Kasumi-1 (cell line): ENCODE measurements at regions not wholly inside any gene's neighbourhood (a gene's known extent, or its start where the extent isn't known, plus 50 kb on each side); places are given as distances from the start of the nearest gene placed in this dataset.

Experiments
- DNase-seq, 2 experiments: peaks; one replicate each; lab custom pipeline; 2025; lab: John Stamatoyannopoulos, UW

DNA sequence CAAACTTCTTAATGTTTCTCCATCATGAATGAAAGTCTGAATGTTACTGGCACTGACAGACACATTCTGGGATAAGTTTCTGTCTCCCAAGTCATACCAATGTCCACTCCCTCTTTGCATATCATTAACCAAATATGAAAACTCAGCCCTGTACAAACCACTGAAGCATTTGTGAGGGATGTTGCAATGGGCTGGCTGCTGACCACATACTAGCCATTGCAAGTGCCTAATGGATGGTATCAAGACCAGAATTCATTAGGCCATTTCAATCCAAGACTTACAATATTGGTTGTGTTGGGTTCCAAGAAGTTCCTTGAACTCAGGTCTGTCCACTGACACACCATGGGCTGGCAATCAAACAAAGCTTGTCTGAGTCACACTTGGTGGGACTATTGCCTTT is 73.8 kb downstream of the CBLN2 start:
- no peak for DNase-seq

DNA sequence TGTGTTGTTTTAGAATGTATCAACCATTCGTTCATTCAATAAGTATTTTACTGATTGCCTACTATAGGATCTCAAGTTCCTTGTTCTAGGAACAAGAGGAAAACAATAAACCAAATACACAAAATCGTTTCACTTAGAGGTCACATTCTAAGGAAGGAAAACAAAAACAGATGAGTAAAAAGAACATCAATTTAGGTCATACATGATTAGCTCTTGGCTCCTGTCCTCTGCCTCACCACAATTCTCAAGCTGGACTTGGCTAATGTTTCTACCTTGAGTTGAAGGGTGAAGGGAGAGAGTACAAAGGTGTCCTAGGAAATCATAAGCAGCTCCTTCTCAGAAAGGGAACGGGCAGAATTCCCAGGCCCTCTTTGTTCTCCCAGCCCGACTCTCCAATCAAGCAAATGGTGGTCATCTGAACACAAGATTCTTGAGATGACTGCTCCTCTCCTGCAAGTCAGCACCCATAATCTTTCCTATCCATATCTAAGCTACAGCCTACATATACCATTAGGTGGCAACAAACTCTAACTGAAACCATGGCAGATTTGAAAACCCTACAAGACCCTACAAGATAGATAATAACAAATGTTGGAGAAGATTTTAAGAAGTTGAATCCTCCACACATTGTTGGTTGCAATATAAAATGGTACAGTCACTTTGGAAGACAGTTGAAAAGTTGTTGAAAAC is 76.0 kb downstream of the CBLN2 start:
- peak in 1 of 2 experiments; percentile 15 for DNase-seq

DNA sequence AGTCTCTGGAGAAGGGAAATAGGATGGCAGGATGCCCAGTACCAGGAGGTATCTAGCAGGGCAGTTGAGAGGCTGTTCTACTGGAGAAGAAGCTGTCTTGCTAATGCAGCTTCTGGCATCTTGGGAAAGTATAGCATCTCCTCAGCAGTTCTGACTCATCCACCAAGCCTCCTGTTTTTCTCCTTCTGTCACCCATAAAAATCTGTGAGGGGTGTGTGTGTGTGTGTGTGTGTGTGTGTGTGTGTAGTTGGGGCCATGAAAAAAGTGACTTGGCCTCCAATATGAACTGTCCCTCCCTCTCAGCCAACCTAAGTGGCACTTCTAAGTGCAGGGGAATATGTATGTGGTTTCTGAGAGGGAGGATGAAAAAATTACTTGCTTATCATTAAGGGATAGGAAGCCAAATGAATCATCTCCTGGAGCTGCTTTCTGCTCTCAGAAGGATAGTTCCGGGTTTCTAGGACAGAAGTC is 83.9 kb downstream of the CBLN2 start:
- DNase-seq: no peak

DNA sequence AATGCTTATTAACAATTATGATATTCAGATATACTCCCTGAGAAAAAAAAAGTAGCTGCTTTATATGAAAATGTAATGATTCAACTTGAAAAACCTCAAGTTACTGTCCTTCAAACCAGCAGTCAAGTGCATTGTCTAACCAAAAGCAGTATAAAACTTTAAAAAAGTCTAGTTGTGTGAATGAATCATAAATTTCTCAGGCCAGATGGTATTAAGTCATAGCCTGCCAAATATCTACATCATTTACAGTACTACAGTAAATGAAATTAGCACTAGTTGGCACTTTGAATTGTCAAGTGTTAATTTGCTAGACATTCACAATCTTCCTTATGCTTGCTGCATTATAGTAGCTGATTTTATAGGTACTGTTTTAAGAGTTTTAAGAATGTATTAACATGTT is 85.9 kb downstream of the CBLN2 start:
- DNase-seq: no peak

DNA sequence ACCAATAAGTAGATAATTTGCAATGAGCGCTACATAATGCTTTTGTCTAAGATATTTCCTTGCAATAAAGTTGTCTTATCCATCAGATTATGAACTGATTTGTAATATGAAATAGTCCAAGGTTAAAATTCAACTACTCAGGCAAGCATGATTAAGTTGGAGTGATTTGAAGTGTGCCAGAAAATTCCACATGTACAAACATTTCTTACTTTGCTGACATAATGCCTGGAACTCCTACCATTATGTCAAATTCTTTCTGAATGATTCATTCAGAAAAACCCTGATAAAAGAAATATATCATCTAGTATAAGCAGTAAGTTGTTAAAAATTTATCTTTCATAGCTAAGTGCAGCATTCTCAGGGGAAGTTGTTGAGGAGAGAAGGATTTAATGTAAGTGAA is 87.3 kb downstream of the CBLN2 start:
- no peak for DNase-seq

DNA sequence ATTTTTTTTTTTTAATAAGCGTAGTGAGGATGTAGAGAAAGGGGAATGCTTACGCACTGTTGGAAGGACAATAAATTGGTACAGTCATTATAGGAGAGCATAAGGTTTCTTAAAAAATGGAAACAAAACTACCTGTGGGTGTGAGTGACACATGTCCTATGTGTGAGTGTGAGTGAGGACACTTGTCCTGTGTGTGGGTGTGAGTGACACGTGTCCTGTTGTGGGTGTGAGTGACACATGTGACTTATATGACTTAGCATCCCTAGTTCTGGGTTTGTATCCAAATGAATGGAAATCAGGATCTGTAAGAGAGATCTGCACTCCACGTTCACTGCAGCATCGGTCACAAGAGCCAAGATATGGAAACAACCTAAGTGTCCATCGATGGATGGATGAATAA is 91.8 kb downstream of the CBLN2 start:
- no peak for DNase-seq

DNA sequence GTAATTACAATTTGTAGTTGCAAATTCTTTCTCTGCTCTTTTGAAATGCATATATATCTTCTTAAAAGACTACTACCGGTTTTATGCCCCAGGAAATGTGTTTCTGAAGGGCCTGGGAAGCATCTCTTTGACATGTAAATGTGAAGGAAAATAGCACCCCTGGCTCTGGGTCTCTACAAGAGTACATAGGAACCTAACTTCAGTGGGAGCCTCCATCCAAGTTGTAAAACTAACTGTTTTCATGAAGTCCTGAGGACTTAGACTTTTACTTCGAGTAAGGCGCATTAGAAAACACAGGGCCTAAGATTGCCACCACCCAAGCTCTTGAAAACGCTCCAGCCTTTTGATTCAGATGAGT is 99.4 kb downstream of the CBLN2 start:
- DNase-seq: no peak

DNA sequence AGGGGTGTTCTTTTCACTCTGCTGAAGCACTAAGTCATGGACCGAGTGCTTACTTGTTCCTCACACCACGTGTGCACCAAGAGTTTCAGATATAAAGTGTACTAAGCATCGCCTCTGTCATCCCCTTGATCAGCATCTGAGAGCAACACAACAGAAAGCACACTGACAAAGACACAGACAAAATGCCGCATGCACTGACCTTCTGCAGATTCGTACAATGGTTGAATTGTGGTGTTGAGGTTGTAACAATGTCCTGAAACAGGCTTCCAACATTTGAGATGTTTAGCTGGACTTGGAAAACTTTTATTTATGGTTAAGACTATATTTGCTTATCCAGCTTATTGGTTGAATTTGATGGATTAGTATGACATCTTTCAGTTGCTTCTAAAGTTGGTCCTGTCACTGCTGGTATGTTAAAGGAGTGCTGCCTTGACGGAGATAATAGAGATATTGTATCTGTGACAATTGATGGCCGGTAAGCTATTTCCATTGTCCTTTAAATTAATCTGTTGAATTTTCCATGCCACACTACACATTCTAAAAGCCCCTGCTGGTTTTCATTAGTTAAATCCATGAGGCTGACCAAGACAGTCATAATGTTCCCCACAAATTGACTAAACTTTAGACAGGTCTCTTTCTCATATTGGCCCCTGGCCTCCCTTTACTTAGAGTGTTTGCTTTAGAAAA is 99.9 kb downstream of the CBLN2 start:
- no peak for DNase-seq

DNA sequence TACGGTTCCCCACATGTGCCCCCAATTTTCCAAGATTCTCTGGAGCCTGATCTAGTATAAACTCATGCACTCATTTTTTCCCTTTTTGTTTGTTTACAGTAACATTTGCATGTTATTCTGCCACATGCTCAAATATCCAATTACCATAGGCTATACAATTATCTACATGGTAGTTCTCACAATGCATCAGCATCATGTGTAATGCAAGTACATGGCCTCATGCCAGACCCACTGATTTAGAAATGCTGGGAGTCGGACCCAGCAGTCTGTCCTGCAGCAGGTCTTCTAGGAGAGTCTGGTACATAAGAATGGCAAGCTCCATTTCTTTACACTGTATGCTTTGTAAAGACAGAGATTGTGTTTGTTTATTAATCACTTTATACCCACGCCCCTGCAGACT is 107.7 kb downstream of the CBLN2 start:
- DNase-seq: no peak

DNA sequence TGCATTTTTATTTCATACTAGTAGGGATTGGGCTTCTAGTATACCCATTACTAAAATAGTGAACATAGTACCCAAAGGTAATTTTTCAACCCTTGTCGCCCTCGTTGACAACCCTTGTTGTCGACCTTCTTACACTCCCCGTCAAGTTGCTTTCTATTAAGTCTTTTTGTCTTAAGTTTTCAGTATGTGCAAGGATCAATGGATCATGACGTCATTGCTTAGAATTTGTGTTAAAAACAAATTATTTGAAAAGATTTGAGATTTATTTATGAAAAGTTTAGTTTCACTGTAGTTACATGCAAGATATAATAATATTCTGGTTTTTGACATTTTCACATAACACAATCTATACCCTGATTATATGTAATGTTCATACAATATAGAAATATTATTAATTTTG is 110.4 kb downstream of the CBLN2 start:
- DNase-seq: no peak

DNA sequence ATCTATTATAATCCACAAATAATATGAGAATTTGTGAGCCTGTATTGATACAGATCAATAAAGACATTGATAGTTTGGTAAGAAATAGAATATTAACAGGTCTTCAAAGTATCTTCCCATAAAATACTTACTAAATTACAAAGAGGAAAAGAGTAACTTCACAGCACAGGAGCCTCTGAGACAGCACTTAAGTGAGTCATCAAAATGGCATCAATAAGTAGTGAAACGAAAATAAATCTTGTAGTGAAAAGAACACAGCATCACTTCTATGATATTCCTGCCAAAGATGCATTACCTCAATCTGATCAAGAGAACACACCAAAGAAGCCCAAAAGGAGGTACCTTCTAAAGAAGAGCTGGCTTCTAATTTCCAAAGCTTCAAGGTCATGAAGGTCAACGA is 116.4 kb downstream of the CBLN2 start:
- no peak for DNase-seq

DNA sequence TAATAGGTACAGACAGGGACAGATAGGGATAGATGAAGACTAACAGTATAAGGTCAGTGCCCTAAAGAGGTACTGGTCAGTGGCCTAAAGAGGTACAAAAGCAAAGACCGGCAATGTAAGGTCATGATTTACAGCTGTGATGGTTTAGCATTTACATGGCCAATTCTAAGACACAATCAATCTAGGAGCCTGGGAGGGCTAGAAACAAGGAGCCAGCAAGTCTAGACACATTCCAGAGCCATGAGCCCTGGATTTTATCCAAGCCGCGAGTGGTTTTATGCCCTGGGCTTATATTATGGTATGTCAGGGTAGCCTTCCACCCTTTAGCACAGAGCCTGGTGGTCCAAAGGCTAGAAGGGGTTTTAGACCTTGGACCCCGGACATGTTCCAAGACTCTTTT is 124.2 kb downstream of the CBLN2 start:
- DNase-seq: no peak

DNA sequence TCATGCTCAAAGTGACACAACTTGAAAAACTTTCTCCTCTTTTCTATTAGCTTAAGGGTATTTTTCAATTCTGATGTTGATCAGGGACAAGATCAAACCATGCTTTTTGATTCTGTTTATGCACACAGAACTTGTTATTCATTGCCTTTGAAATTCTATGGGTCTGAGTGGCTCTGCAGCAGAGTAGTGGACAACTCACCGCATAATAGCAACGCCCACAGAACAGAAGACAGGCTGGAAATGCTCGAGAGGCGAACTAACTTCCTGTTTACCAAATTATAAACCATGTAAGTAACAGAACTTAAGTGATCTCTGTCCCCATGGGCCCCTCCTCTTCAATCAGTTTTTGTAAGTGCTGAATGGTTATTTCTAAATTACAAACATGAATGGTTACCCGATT is 131.2 kb downstream of the CBLN2 start:
- DNase-seq: no peak

DNA sequence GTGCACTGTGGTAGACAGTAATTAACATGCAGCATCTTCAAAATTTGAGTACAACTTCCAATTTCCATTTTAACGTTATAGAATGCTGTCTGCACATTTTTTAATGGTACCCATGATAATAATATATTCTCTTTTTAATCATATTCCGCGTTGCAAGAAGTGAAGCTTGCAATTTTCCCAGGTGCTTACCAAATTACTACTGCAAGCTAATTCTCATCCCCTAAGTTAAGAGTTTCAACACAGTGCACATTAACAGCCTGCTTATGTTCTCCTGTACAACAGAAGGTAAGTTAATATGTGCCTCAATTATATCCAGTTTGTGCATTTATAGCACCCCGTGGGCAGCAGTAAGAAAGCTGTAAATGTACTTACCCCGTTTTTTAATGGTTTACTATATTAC is 132.9 kb downstream of the CBLN2 start:
- DNase-seq: no peak

DNA sequence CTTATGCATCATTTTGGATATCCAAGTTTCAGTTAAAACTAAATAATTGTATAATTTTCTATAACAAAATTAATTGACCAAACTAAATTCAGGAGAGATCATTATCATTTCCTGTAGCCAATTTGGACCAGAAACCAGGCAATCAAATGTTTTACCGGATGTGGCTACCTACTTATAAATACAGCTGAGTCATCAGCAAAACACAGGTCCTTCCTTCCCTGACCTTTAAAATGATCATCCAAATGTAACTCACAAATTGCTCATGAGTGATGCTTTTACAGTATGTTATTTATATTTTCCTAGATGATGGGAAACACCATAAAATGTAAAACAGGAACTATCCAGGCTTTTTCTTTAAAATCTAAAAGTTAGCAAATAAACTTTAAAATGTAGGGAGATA is 133.7 kb downstream of the CBLN2 start:
- DNase-seq: no peak

DNA sequence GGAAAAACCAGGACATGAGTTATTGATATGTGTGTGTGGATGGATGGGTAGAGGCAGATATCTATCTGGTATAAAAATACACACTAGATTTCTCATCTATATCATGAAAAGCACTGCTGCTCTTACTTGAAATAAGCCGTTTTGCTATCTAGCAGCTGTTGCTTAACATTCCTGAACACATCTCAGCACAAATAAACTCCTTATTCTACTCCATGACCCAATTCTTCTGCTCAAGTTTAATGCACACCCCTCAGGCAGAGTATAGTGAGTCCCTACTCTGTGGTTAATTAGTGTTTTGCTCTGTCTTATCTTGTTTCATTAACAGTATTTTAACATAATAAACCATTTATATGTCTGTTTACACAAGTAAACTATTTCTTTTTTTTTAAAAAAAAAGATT is 134.2 kb downstream of the CBLN2 start:
- no peak for DNase-seq

DNA sequence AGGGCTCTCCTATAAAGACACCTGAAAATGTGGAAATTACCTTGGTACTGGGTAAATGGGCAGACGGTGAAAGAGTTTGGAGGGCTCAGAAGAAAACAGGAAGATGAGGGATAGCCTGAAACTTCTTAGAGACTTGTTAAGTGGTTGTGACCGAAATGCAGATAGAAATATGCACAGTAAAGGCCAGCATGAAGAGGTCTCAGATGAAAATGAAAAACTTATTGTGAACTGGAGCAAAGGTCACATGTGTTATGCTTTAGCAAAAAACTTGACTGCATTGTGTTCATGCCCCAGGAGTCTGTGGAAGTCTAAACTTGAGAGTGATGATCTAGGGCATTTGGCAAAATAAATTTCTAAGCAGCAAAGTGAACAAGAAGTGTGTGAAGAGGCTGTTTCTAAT is 137.1 kb downstream of the CBLN2 start:
- no peak for DNase-seq

DNA sequence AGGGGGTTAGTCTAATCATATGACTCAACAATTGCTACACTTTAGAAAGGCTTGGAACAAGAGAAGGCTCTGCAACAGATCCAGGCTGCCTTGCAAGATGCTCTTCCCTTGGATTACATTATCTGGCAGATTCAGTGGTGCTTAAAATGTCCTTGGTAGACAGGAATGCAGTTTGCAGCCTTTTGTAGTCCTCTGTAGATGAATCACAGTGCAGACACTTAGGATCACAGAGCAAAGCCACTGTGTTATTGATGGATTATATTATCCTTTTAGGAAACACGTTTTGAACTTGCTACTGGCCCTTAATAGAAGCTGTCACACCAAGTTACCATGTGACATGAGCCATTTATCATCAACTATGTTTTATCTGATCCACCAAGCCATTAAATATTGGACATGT is 152.2 kb downstream of the CBLN2 start:
- no peak for DNase-seq

DNA sequence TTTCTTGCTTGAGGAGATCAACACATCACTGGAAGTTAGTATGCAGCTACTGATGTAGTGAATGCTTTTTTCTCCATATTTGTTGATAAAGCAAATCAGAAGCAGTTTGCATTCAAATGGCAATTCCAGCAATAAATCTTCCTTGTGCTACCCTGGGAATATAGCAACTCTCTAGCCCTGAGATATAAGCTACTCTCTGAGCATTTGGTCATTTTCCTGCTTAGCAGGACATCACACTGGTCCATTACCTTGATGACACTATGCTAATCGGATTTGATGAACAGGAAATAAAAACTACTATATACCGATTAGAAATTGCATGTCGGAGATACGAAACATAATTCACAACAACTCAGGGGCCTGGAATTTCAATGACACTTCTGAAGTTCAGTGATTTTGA is 152.7 kb downstream of the CBLN2 start:
- no peak for DNase-seq

DNA sequence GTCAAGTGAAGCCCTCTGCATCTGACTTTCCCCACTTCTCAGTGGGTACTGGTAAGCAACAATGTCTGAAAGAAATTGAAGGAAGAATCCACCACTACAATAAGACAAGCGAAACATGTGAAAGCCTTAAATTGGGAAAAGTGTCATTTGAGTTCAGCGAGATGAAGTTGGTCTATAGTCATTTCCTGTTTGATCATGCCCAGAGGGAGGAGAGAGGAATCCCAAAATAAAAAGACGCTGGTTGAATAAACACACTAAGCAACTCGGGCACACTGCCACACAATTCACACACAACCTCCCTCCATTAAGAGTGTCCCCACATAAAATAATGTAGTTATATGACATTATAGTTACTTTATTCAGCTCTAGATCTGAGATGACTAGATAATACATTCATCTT is 166.1 kb downstream of the CBLN2 start:
- no peak for DNase-seq

DNA sequence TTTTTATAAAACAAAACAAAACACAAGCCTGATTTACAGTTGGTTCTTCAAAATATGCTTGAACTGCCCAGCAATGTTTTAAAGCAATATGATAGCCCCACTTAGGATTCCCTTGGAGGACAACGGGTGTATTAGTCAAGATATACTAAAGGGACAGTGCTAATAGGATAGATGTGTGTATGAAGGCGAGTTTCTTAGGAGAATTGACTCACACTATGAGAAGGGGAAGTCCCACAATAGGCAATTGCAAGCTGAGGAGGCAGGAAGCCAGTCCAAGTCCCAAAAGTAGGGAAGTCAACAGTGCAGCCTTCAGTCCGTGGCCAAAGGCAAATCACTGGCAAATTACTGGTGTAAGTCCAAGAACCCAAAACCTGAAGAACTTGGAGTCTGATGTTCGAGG is 167.9 kb downstream of the CBLN2 start:
- peak; percentile 52 to 60 for DNase-seq

DNA sequence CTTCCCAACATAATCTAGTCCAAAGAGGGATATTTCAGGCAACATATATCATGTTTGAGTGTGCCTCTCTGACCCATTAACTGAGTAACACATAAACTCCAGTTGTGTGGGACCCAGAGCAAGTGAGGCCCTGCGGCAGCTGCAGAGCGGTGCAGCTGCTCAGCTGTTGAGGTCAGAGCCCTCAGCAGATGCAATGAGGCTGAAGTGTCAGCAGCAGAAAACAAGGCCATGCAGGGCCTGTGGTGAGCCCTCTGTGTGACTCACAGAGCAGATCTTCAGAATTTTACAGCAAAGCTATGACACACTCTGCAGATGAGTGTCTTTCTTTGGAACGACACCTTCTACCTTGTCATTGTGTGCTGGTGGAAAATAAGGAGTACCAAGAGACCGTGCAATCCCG is 168.5 kb downstream of the CBLN2 start:
- DNase-seq: peak; percentile 5 to 35

DNA sequence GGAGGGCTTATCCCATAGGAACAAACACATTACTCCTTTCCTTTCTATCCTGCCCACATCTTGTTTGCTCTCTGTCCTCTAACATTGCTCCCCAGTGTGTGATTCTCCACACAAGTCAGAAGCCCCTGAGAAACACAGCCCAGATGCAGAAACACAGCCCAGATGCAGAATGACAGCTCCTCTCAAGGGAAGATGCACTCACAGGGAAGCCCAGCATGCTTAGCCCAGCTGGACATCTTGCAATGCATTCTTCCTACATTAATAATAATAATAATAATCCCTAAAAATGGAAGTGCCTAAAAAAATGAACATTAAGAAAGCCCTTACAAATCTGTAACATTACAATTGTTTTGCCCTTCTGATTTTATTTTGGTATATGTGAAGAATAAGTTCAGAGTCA is 172.1 kb downstream of the CBLN2 start:
- DNase-seq: no peak

DNA sequence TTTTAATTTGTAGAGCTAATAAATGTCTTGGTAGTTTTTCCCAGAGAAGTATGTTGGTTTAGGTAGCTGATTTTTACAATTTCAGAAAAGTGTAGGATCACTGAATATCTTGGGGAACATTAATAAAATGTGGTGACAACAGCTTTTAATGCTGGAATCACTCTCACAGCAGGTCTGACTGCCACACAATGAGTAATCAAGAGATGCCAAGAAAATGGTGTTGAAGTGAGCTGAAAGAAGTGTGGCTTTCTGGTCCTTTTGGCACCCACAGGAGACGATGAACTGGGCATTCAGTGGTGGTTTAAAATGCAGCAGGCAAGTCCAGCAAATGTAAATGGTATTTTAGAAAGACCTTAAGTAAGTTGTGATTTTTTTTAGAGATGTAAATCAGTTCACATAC is 175.8 kb downstream of the CBLN2 start:
- no peak for DNase-seq
